Right cardiac atrium (tissue), 5 donors: ENCODE measurements at regions not wholly inside any gene's neighbourhood (a gene's known extent, or its start where the extent isn't known, plus 50 kb on each side); places are given as distances from the start of the nearest gene placed in this dataset.

ENCODE experiments used
- ATAC-seq, 2 donors: fragments of 200-7000 bp; cut with Tn5 transposase; one replicate each; pipeline versions ENCODE4 v1.8.0 to v1.9.1; 2020; ENCODE audit warnings: moderate library complexity in 2 of 2, mild to moderate bottlenecking in 1 of 2
- DNase-seq, 3 donors: peaks; one replicate each; pipeline ENCODE4 v3.0.0-alpha.2; 2020
- H3K27ac ChIP-seq: one replicate; pipeline ENCODE4 v1.5.1; 2013; ENCODE audit warnings: mild to moderate bottlenecking, low read length, control low read depth, moderate library complexity
- H3K27me3 ChIP-seq: one replicate; pipeline ENCODE4 v1.6.1; 2013; ENCODE audit not compliant: control insufficient read depth, insufficient read depth
- H3K4me1 ChIP-seq: one replicate; pipeline ENCODE4 v1.6.1; 2013; ENCODE audit warnings: low read length; ENCODE audit not compliant: control insufficient read depth, insufficient read depth
- H3K4me3 ChIP-seq: one replicate; pipeline ENCODE4 v1.5.1; 2013; ENCODE audit warnings: low read length, control low read depth
- H3K9me3 ChIP-seq: one replicate; pipeline ENCODE4 v1.6.1; 2013; ENCODE audit warnings: low read length; ENCODE audit not compliant: control insufficient read depth
- WGBS: extraction: QIAGEN DNeasy Blood & Tissue Kit; methylation state at CpG from one replicate; pipeline ENCODE4 v1.1.7; 2013; 5-methylcytosine and 5-hydroxymethylcytosine counted together
- intact Hi-C, 4 donors: fragments of 100-400 bp; cut with DNase I; formaldehyde crosslinking; loops; one replicate each; pipeline versions ENCODE4 v1.11.0 to v1.14.0; 2022 to 2023
- donor health status: healthy with polysubstance abuse.
- donor health status: DM: no; HTN: yes; CAD: no.
- donor health status: DM: no; HTN: no; CAD: no.
- donor health status: DM: no; HTN: yes; CAD: no; lungs with severe emphysema.
- donor health status: DM: yes; HTN: yes; CAD: no.

- Histone ChIP-seq H3K4me1 (no peaks in the 10 kb centered on the region), H3K27me3 (no peaks in the 10 kb centered on the region), H3K4me3 (no peak overlapping the region), H3K9me3 (no peaks in the 10 kb centered on the region), H3K27ac (no peak overlapping the region)
- ATAC-seq: no peak
- DNase-seq: no peak
- intact Hi-C loops: no loop called here
- 63% methylated on average over 2 of the region's 2 CpGs for WGBS
Measured at GRCh38 chr5:110341836-110342235, 384.6 kb downstream of the TMEM232 start.

GRCh38 chr5:110342683-110343082 is 383.8 kb downstream of the TMEM232 start:
- ATAC-seq (peak; percentile 55 to 95), DNase-seq (peak in 2 of 3 donors; percentile 11 to 56)
- H3K4me3 ChIP-seq: no peak overlapping the region
- no peaks in the 10 kb centered on the region for H3K27me3 ChIP-seq
- intact Hi-C loops: no loop called here
- H3K27ac ChIP-seq: no peak overlapping the region
- no peaks in the 10 kb centered on the region for H3K9me3 ChIP-seq
- no peaks in the 10 kb centered on the region for H3K4me1 ChIP-seq
- 22% methylated on average over 1 of the region's 1 CpG for WGBS

DNA sequence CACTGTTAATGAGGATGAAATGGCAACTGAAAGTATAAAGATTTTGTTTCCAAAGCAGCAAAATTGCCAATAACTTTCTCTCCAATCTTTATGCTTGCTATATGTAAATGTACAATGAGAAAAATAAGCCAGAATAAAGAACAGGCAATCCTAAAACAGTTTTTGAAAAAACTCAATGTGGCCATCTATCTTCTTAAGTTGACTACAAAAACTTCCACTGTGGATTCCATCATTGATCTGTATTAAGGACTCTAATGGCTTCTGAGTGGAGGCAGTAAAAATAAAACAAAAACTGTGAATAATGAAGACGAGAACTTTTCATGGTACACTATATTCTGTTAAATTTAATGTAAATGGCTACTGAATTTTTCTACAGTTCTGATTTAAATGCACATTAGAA is 382.9 kb downstream of the TMEM232 start:
- no peak overlapping the region for H3K27ac ChIP-seq
- no peaks in the 10 kb centered on the region for H3K4me1 ChIP-seq
- H3K4me3 ChIP-seq: no peak overlapping the region
- no peaks in the 10 kb centered on the region for H3K27me3 ChIP-seq
- intact Hi-C loops: no loop called here
- WGBS: 86% methylated on average over 1 of the region's 1 CpG
- no peaks in the 10 kb centered on the region for H3K9me3 ChIP-seq
- ATAC-seq: no peak
- no peak for DNase-seq

- no peak overlapping the region for H3K27ac ChIP-seq
- intact Hi-C loops: no loop called here
- no peaks in the 10 kb centered on the region for H3K9me3 ChIP-seq
- no peaks in the 10 kb centered on the region for H3K4me1 ChIP-seq
- ATAC-seq: no peak
- H3K4me3 ChIP-seq: no peak overlapping the region
- no peak for DNase-seq
- H3K27me3 ChIP-seq: no peaks in the 10 kb centered on the region
Measured at GRCh38 chr5:110345623-110346022, 380.8 kb downstream of the TMEM232 start.

DNA sequence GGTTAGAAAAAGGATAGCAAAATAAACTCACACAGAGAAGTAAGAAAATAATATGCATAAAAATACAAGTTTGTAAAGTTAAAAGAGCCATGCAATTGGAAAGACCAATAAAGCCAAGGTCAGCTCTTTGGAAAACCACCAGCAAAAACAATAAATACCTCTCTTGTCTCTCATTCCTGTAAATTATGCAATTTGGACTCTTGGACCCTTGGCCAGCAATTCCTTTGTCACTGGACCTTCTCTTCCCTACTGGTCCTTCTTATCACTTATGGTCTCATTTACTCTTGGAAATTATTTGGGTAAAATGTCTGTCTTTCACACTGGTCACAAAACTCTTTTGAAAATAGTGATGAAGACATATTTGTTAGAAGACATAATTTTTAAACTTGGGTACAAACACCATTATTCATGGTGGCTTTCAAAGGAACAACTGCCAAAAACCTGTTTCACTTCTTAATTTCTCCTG is 379.5 kb downstream of the TMEM232 start:
- intact Hi-C loops: no loop called here
- Histone ChIP-seq H3K4me3 (no peak overlapping the region), H3K4me1 (no peaks in the 10 kb centered on the region), H3K27ac (no peak overlapping the region), H3K27me3 (no peaks in the 10 kb centered on the region), H3K9me3 (no peaks in the 10 kb centered on the region)
- ATAC-seq (peak in 1 of 2 donors; percentile 46), DNase-seq (no peak)

DNA sequence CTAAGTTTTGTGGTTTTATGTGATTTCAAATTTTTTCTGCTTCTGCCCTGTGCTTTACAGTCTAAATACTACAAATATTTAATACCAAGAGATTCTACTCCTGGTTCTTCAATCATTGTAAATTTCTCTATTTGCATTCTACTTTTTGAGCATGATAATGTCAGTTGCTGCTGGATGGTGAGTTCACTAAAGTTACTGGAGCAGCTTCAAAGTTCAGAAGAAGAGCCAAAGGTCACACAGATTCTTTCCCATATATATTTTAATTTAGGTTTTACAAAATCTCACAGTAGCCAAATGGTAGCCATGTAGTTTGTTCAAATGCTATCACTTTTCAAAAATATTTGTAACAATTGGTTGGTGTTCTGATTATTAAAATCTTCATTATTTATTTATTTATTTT is 378.7 kb downstream of the TMEM232 start:
- ATAC-seq (no peak), DNase-seq (no peak)
- Histone ChIP-seq H3K27ac (no peak overlapping the region), H3K27me3 (no peaks in the 10 kb centered on the region), H3K9me3 (no peaks in the 10 kb centered on the region), H3K4me1 (no peaks in the 10 kb centered on the region), H3K4me3 (no peak overlapping the region)
- intact Hi-C loops: no loop called here

GRCh38 chr5:110351430-110351829 is 375.0 kb downstream of the TMEM232 start:
- H3K27me3 ChIP-seq: no peaks in the 10 kb centered on the region
- ATAC-seq (no peak), DNase-seq (no peak)
- no peaks in the 10 kb centered on the region for H3K9me3 ChIP-seq
- intact Hi-C loops: no loop called here
- no peaks in the 10 kb centered on the region for H3K4me1 ChIP-seq
- H3K4me3 ChIP-seq: no peak overlapping the region
- no peak overlapping the region for H3K27ac ChIP-seq

DNA sequence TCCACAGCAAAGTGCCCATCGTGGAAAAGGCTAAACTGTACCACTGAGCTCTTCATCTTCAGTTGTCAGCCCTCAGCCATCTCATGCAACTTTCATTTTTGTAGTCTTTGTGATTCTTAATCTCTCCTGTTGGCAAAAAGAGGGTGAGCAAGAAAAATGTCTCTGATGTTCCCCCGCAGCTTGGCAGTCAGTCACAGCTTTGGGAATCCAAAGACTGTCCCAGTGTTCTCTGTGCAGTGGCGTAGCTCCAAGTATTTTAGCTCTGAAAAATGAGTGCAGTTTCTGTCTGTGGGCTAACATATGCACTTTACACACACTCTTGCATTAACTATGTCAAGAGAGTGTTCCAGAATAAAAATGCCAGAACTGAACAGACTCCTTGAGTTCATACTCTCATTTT is 372.2 kb downstream of the TMEM232 start:
- intact Hi-C loops: no loop called here
- ATAC-seq (peak; percentile 48 to 82), DNase-seq (peak in 2 of 3 donors; percentile 30 to 78)
- Histone ChIP-seq H3K4me3 (no peak overlapping the region), H3K27ac (no peak overlapping the region), H3K27me3 (no peaks in the 10 kb centered on the region), H3K4me1 (no peaks in the 10 kb centered on the region), H3K9me3 (no peaks in the 10 kb centered on the region)
- WGBS: 47% methylated on average over 3 of the region's 3 CpGs

- peak; percentile 51 to 89 for ATAC-seq
- Histone ChIP-seq H3K27me3 (no peaks in the 10 kb centered on the region), H3K4me1 (no peaks in the 10 kb centered on the region), H3K9me3 (no peaks in the 10 kb centered on the region), H3K4me3 (no peak overlapping the region), H3K27ac (no peak overlapping the region)
- DNase-seq: peak; percentile 44 to 91 (median 53)
- intact Hi-C loops: no loop called here
- WGBS: 58% methylated on average over 8 of the region's 8 CpGs
Measured at GRCh38 chr5:110354915-110355644, 371.4 kb downstream of the TMEM232 start.

GRCh38 chr5:110356677-110357076 is 369.8 kb downstream of the TMEM232 start:
- ATAC-seq: no peak
- Histone ChIP-seq H3K9me3 (no peaks in the 10 kb centered on the region), H3K27ac (no peak overlapping the region), H3K27me3 (no peaks in the 10 kb centered on the region), H3K4me1 (no peaks in the 10 kb centered on the region), H3K4me3 (no peak overlapping the region)
- DNase-seq: no peak
- 52% methylated on average over 2 of the region's 2 CpGs for WGBS
- intact Hi-C loops: no loop called here

DNA sequence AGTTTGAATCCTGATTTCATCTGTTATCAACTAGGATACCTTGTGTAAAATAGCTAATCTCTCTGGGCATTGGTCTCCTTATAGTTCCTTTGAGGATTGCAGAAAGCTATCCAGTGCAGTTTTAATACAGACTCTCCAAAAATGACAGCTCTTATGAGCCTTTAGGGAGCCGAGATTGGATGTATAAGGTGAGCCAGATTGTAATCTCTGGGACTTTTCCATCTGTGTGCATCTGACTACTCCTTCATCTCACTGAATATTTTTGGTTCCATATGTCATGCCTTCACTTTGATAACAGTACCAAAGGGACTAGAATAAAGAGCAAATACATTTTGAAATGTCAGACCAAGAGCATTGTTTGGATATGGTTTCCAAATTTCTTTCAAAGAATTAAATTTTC is 367.2 kb downstream of the TMEM232 start:
- ATAC-seq (no peak), DNase-seq (no peak)
- no peaks in the 10 kb centered on the region for H3K27me3 ChIP-seq
- no peak overlapping the region for H3K4me3 ChIP-seq
- H3K4me1 ChIP-seq: no peaks in the 10 kb centered on the region
- no peaks in the 10 kb centered on the region for H3K9me3 ChIP-seq
- intact Hi-C loops: no loop called here
- H3K27ac ChIP-seq: no peak overlapping the region
- 65% methylated on average over 1 of the region's 1 CpG for WGBS

GRCh38 chr5:110361471-110361870 is 365.0 kb downstream of the TMEM232 start:
- Histone ChIP-seq H3K4me3 (no peak overlapping the region), H3K4me1 (no peaks in the 10 kb centered on the region), H3K27me3 (no peaks in the 10 kb centered on the region), H3K9me3 (no peaks in the 10 kb centered on the region), H3K27ac (no peak overlapping the region)
- no peak for DNase-seq
- intact Hi-C loops: no loop called here
- no peak for ATAC-seq
